GM13977 (cell line): ENCODE measurements at regions not wholly inside any gene's neighbourhood (a gene's known extent, or its start where the extent isn't known, plus 50 kb on each side); places are given as distances from the start of the nearest gene placed in this dataset.

ENCODE experiments used
- DNase-seq: peaks from one replicate; pipeline ENCODE4 v3.0.0; 2012; ENCODE audit warnings: low spot score
- CTCF ChIP-seq: IDR thresholded peaks from 2 replicates; pipeline ENCODE4 v1.5.1; 2012; ENCODE audit warnings: mild to moderate bottlenecking, control low read depth; ENCODE audit not compliant: insufficient read depth; ENCODE audit errors: extremely low read depth, missing control alignments
- in situ Hi-C: fragments of 300-500 bp; cut with MboI; formaldehyde crosslinking; loops from one replicate; pipeline ENCODE4 v1.12.0; 2022; ENCODE audit warnings: low sequenced_read_pairs, low pct_unique_long_range_greater_than_20kb, mixed read lengths, inconsistent platforms; ENCODE audit not compliant: unreplicated experiment

GRCh38 chr1:234841281-234841680 lies 231.3 kb upstream of the IRF2BP2 start:
- in situ Hi-C loops = loop anchor here (25.0 kb wide), 1 partner anchor 104 kb away; no protein-coding TSS in a partner anchor
- no peak for DNase-seq
- no peak for TF ChIP-seq CTCF

- in situ Hi-C loops = loop anchor here (25.0 kb wide), 1 partner anchor 104 kb away; no protein-coding TSS in a partner anchor
These were observed 230.9 kb upstream of the IRF2BP2 start for GRCh38 chr1:234840843-234841242.

GRCh38 chr1:234840253-234840652 lies 230.3 kb upstream of the IRF2BP2 start:
- no peak for DNase-seq
- in situ Hi-C loops = loop anchor here (25.0 kb wide), 1 partner anchor 103 kb away; no protein-coding TSS in a partner anchor
- no peak for TF ChIP-seq CTCF

More at GRCh38 chr1:234840843-234841242, 230.9 kb upstream of the IRF2BP2 start:
- TF ChIP-seq CTCF = no peak
- no peak for DNase-seq

GRCh38 chr1:234839663-234840062 lies 229.7 kb upstream of the IRF2BP2 start:
- DNase-seq = no peak
- in situ Hi-C loops = loop anchor here (10.0 to 25.0 kb wide), 2 partner anchors 102 to 225 kb away; partner anchors contain the start of gene IRF2BP2
- TF ChIP-seq CTCF = no peak

GRCh38 chr1:234838820-234839219 lies 228.8 kb upstream of the IRF2BP2 start:
- no peak for TF ChIP-seq CTCF
- DNase-seq = no peak
- in situ Hi-C loops = loop anchor here (10.0 to 25.0 kb wide), 2 partner anchors 102 to 224 kb away; partner anchors contain the start of gene IRF2BP2

GRCh38 chr1:234838182-234838581 lies 228.2 kb upstream of the IRF2BP2 start:
- in situ Hi-C loops = loop anchor here (10.0 to 25.0 kb wide), 2 partner anchors 101 to 223 kb away; partner anchors contain the start of gene IRF2BP2
- no peak for TF ChIP-seq CTCF
- no peak for DNase-seq
